Fibroblast of lung (primary cell): ENCODE measurements at regions not wholly inside any gene's neighbourhood (a gene's known extent, or its start where the extent isn't known, plus 50 kb on each side); places are given as distances from the start of the nearest gene placed in this dataset.

Experiments
- EZH2 ChIP-seq: IDR thresholded peaks from 2 replicates; pipeline ENCODE4 v1.5.1; 2012; ENCODE audit warnings: low read length, control low read depth, mild to moderate bottlenecking; ENCODE audit errors: missing control alignments
- TF ChIP-seq, protein P1 (sequence below), 2 donors: IDR thresholded peaks in 1 of 2; conservative IDR thresholded peaks in 1 of 2; 1 replicate in 1 of 2; 2 replicates in 1 of 2; pipeline ENCODE4 v1.5.1; 2011 to 2012; ENCODE audit warnings: low read length in 2 of 2, control low read depth in 1 of 2, inconsistent platforms in 1 of 2, low read depth in 1 of 2, mild to moderate bottlenecking in 1 of 2

DNA sequence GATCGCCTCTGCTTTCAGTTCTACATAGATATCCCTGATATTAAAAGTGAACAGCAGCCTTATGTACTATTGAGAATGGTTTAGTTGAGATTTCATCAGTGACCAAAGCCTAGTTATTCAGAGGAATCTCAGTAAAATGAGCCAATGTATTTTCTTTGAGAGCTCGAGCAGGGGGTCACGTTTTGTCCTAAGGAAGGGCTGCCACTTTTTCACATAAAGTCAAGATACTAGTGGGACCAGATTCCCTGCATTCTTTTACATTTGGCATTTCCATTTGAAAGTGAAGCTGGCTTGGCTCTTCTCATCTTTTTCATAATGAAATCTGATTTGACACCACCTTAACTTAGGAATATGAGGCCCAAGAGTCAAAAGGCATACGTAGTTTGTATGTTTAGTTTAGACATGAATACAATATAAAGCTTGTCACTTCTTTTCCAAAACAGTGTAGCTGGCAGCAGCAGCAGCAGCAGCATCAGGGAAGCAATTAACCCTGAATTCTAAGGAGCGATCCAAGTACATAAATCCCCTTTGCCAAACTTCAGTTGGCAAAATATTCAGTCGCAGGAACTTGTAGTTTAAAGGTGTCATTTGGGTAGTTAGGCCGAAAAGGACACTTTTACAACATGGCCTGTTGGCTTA lies 1752.2 kb upstream of the PCDH20 start:
- TF ChIP-seq EZH2 = no peak
- TF ChIP-seq, protein P1, sequence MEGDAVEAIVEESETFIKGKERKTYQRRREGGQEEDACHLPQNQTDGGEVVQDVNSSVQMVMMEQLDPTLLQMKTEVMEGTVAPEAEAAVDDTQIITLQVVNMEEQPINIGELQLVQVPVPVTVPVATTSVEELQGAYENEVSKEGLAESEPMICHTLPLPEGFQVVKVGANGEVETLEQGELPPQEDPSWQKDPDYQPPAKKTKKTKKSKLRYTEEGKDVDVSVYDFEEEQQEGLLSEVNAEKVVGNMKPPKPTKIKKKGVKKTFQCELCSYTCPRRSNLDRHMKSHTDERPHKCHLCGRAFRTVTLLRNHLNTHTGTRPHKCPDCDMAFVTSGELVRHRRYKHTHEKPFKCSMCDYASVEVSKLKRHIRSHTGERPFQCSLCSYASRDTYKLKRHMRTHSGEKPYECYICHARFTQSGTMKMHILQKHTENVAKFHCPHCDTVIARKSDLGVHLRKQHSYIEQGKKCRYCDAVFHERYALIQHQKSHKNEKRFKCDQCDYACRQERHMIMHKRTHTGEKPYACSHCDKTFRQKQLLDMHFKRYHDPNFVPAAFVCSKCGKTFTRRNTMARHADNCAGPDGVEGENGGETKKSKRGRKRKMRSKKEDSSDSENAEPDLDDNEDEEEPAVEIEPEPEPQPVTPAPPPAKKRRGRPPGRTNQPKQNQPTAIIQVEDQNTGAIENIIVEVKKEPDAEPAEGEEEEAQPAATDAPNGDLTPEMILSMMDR (conservative IDR thresholded peaks at IDR 0.05 in 1 of 2, IDR thresholded peaks at IDR 0.05 in 1 of 2; ENCODE audit: low read depth in 1 of 2, low read length in 2 of 2) = no peak
